ENCODE measurements at regions not wholly inside any gene's neighbourhood (a gene's known extent, or its start where the extent isn't known, plus 50 kb on each side); places are given as distances from the start of the nearest gene placed in this dataset.

- ChIA-PET CTCF (ENCODE audit: low intra/inter-chr PET ratio, low total read pairs) (no interaction called here), POLR2A (no interaction called here)
- Histone ChIP-seq H3K9me3 (ENCODE audit: low read length) (no peaks in the 10 kb centered on the region), H3K27me3 (ENCODE audit: control insufficient read depth in 1 of 2, insufficient read depth in 2 of 2, low read length in 2 of 2) (no peaks in the 10 kb centered on the region), H3K4me1 (ENCODE audit: insufficient read depth, low read length) (peaks cover 7% of the 10 kb centered on the region), H2AFZ (ENCODE audit: low read length) (no peak overlapping the region), H4K20me1 (ENCODE audit: insufficient read depth, low read length) (no peaks in the 10 kb centered on the region), H3K27ac (ENCODE audit: extremely low read length, insufficient read depth, low read length) (no peak overlapping the region), H3K9ac (ENCODE audit: insufficient read depth, low read depth, low read length) (no peak overlapping the region), H3K36me3 (replicated peaks in 1 of 2; ENCODE audit: control insufficient read depth in 1 of 2, insufficient read depth in 2 of 2, low read length in 2 of 2) (no peaks in the 10 kb centered on the region), H3K4me3 (replicated peaks in 1 of 3; ENCODE audit: insufficient read depth in 1 of 3, low read depth in 2 of 3, low read length in 3 of 3) (no peak overlapping the region), H3K79me2 (ENCODE audit: insufficient read depth, low read length) (no peaks in the 10 kb centered on the region), H3K4me2 (ENCODE audit: low read depth, low read length) (no peak overlapping the region)
- DNase-seq (ENCODE audit: low spot score) (no peak), ATAC-seq (no peak), FAIRE-seq (no peak)
- BruUV-seq (replicated peaks), result no TSS peak
- in situ Hi-C loops (cut with HindIII; ENCODE audit: extremely low pct_ligation_motif_present, low pct_unique_long_range_greater_than_20kb) (no loop called here), intact Hi-C loops (cut with micrococcal nuclease; ENCODE audit: unreplicated experiment) (no loop called here)
- WGBS (ENCODE audit: low lambda C conversion rate), result 0% methylated on average over 2 of the region's 2 CpGs
- TF ChIP-seq ZNF749 (CRISPR knock-in tag; IDR thresholded peaks at IDR 0.05; ENCODE audit: borderline replicate concordance), result no peak
- TF ChIP-seq, protein P1, sequence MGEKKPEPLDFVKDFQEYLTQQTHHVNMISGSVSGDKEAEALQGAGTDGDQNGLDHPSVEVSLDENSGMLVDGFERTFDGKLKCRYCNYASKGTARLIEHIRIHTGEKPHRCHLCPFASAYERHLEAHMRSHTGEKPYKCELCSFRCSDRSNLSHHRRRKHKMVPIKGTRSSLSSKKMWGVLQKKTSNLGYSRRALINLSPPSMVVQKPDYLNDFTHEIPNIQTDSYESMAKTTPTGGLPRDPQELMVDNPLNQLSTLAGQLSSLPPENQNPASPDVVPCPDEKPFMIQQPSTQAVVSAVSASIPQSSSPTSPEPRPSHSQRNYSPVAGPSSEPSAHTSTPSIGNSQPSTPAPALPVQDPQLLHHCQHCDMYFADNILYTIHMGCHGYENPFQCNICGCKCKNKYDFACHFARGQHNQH (CRISPR knock-in tag; IDR thresholded peaks at IDR 0.05), result no peak
- no peak for TF ChIP-seq ZNF670 (CRISPR knock-in tag; IDR thresholded peaks at IDR 0.05; ENCODE audit: borderline replicate concordance)
- TF ChIP-seq, protein P2, sequence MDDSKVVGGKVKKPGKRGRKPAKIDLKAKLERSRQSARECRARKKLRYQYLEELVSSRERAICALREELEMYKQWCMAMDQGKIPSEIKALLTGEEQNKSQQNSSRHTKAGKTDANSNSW (CRISPR knock-in tag; IDR thresholded peaks at IDR 0.05; ENCODE audit: borderline replicate concordance), result no peak
- TF ChIP-seq ZNF574 (CRISPR knock-in tag; IDR thresholded peaks at IDR 0.05), result no peak
- TF ChIP-seq NAIF1 (CRISPR knock-in tag; IDR thresholded peaks at IDR 0.05; ENCODE audit: borderline replicate concordance), result no peak
- TF ChIP-seq HNF4G (IDR thresholded peaks at IDR 0.05; ENCODE audit: borderline replicate concordance, low read depth, low read length), result no peak
- no peak for TF ChIP-seq HNF4G (CRISPR knock-in tag; IDR thresholded peaks at IDR 0.05; ENCODE audit: borderline replicate concordance, low read depth)
- TF ChIP-seq, protein P3, sequence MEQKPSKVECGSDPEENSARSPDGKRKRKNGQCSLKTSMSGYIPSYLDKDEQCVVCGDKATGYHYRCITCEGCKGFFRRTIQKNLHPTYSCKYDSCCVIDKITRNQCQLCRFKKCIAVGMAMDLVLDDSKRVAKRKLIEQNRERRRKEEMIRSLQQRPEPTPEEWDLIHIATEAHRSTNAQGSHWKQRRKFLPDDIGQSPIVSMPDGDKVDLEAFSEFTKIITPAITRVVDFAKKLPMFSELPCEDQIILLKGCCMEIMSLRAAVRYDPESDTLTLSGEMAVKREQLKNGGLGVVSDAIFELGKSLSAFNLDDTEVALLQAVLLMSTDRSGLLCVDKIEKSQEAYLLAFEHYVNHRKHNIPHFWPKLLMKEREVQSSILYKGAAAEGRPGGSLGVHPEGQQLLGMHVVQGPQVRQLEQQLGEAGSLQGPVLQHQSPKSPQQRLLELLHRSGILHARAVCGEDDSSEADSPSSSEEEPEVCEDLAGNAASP (CRISPR knock-in tag; IDR thresholded peaks at IDR 0.05; ENCODE audit: borderline replicate concordance), result no peak
- TF ChIP-seq, protein P4, sequence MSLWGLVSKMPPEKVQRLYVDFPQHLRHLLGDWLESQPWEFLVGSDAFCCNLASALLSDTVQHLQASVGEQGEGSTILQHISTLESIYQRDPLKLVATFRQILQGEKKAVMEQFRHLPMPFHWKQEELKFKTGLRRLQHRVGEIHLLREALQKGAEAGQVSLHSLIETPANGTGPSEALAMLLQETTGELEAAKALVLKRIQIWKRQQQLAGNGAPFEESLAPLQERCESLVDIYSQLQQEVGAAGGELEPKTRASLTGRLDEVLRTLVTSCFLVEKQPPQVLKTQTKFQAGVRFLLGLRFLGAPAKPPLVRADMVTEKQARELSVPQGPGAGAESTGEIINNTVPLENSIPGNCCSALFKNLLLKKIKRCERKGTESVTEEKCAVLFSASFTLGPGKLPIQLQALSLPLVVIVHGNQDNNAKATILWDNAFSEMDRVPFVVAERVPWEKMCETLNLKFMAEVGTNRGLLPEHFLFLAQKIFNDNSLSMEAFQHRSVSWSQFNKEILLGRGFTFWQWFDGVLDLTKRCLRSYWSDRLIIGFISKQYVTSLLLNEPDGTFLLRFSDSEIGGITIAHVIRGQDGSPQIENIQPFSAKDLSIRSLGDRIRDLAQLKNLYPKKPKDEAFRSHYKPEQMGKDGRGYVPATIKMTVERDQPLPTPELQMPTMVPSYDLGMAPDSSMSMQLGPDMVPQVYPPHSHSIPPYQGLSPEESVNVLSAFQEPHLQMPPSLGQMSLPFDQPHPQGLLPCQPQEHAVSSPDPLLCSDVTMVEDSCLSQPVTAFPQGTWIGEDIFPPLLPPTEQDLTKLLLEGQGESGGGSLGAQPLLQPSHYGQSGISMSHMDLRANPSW (CRISPR knock-in tag; IDR thresholded peaks at IDR 0.05; ENCODE audit: borderline replicate concordance), result no peak
- TF ChIP-seq NR2C2 (CRISPR knock-in tag; IDR thresholded peaks at IDR 0.05; ENCODE audit: borderline replicate concordance), result no peak
- TF ChIP-seq PLRG1 (conservative IDR thresholded peaks at IDR 0.05), result no peak
- no peak for TF ChIP-seq MEIS1 (CRISPR knock-in tag; IDR thresholded peaks at IDR 0.05; ENCODE audit: borderline replicate concordance)
- no peak for TF ChIP-seq ZNF263 (CRISPR knock-in tag; IDR thresholded peaks at IDR 0.05)
- no peak for TF ChIP-seq ZNF766 (CRISPR knock-in tag; IDR thresholded peaks at IDR 0.05; ENCODE audit: borderline replicate concordance)
- TF ChIP-seq ZNF333 (CRISPR knock-in tag; IDR thresholded peaks at IDR 0.05; ENCODE audit: borderline replicate concordance), result no peak
- TF ChIP-seq POLR2AphosphoS2 (IDR thresholded peaks at IDR 0.05; ENCODE audit: low read depth, low read length), result no peak
- TF ChIP-seq ZMYM2 (CRISPR knock-in tag; IDR thresholded peaks at IDR 0.05), result no peak
These were observed 524.8 kb downstream of the PPARGC1A start for GRCh38 chr4:23365086-23365485.

Measured in HepG2 (cell line).